MM.1S (cell line): ENCODE measurements at regions not wholly inside any gene's neighbourhood (a gene's known extent, or its start where the extent isn't known, plus 50 kb on each side); places are given as distances from the start of the nearest gene placed in this dataset.

ENCODE experiments used
- DNase-seq: peaks from one replicate; pipeline ENCODE4 v3.0.0-alpha.2; 2015
- H2AFZ ChIP-seq: fragments of 300-600 bp; sonication (generic); 2 replicates; pipeline ENCODE4 v1.6.0; 2016; ENCODE audit warnings: antibody characterized with exemption, low read length
- H3F3A ChIP-seq: fragments of 300-600 bp; sonication (generic); 2 replicates; pipeline ENCODE4 v1.6.1; 2016; ENCODE audit warnings: mild to moderate bottlenecking, antibody characterized with exemption, low read length, moderate library complexity, mixed read lengths; ENCODE audit not compliant: insufficient read depth
- H3K27ac ChIP-seq: fragments of 300-600 bp; sonication (generic); 2 replicates; pipeline ENCODE4 v1.5.1; 2016; ENCODE audit warnings: mild to moderate bottlenecking, low read length
- H3K27me3 ChIP-seq: fragments of 300-600 bp; sonication (generic); replicated peaks from 2 replicates; pipeline ENCODE4 v1.6.0; 2016; ENCODE audit warnings: low read length; ENCODE audit not compliant: insufficient read depth
- H3K36me3 ChIP-seq: fragments of 300-600 bp; sonication (generic); replicated peaks from 2 replicates; pipeline ENCODE4 v1.6.1; 2016; ENCODE audit warnings: mild to moderate bottlenecking, low read length, mixed read lengths; ENCODE audit not compliant: insufficient read depth
- H3K4me1 ChIP-seq: fragments of 300-600 bp; sonication (generic); 2 replicates; pipeline ENCODE4 v1.6.1; 2016; ENCODE audit warnings: low read length, mixed read lengths
- H3K4me2 ChIP-seq: fragments of 300-600 bp; sonication (generic); 2 replicates; pipeline ENCODE4 v1.6.0; 2016; ENCODE audit warnings: low read depth, low read length
- H3K4me3 ChIP-seq: fragments of 300-600 bp; sonication (generic); 2 replicates; pipeline ENCODE4 v1.5.1; 2016; ENCODE audit warnings: low read length, mixed read lengths
- H3K79me2 ChIP-seq: fragments of 300-600 bp; sonication (generic); 2 replicates; pipeline ENCODE4 v1.6.1; 2016; ENCODE audit warnings: mixed run types, low read length, mixed read lengths
- H3K9ac ChIP-seq: fragments of 300-600 bp; sonication (generic); 2 replicates; pipeline ENCODE4 v1.6.1; 2016; ENCODE audit warnings: low read length, mixed read lengths
- H3K9me2 ChIP-seq: fragments of 300-600 bp; sonication (generic); replicated peaks from 2 replicates; pipeline ENCODE4 v1.6.1; 2016; ENCODE audit warnings: mild to moderate bottlenecking, low read length, mixed read lengths; ENCODE audit not compliant: insufficient read depth
- H3K9me3 ChIP-seq: fragments of 300-600 bp; sonication (generic); replicated peaks from 2 replicates; pipeline ENCODE4 v1.6.1; 2016; ENCODE audit warnings: mild to moderate bottlenecking, low read length, mixed read lengths; ENCODE audit not compliant: insufficient read depth
- H4K20me1 ChIP-seq: fragments of 300-600 bp; sonication (generic); 2 replicates; pipeline ENCODE4 v1.6.1; 2016; ENCODE audit warnings: mild to moderate bottlenecking, low read length, moderate library complexity, mixed read lengths; ENCODE audit not compliant: insufficient read depth
- EZH2 ChIP-seq: fragments of 300-600 bp; sonication (generic); optimal IDR thresholded peaks from 2 replicates; pipeline ENCODE3; 2017; ENCODE audit warnings: low read depth, mild to moderate bottlenecking, antibody characterized with exemption, low read length, mixed read lengths
- EZH2phosphoT487 ChIP-seq: fragments of 300-600 bp; sonication (generic); IDR thresholded peaks from 2 replicates; pipeline ENCODE4 v1.6.1; 2018; ENCODE audit warnings: antibody characterized with exemption, low read length
- TF ChIP-seq, protein P1 (sequence below): fragments of 300-600 bp; sonication (generic); IDR thresholded peaks from 2 replicates; pipeline ENCODE4 v1.5.1; 2016; ENCODE audit warnings: antibody characterized with exemption, low read length, mixed read lengths

DNA sequence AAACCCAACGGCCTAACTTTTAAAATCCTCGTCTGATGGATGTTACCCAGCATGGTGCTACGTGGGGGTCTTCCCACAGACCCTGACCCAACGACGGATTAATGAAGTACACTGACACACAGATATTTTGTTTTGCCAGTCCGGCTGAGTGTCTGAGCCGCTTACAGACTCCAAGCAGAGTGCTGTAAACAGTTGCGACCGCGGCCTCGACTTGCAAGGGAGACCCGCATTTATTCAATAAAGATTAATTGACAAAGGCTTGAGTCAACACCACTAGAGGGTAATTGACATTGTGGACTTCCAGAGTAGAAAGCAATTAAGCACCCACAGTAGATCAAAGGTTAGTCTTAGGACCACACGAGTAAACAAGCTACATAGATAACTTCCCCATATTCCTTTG, 1042.4 kb downstream of the AACS start:
- DNase-seq, result no peak
- Histone ChIP-seq H3K27me3 (no peaks in the 10 kb centered on the region), H4K20me1 (no peaks in the 10 kb centered on the region), H3F3A (no peaks in the 10 kb centered on the region), H2AFZ (no peak overlapping the region), H3K9me2 (no peaks in the 10 kb centered on the region), H3K79me2 (no peaks in the 10 kb centered on the region), H3K27ac (no peak overlapping the region), H3K9ac (no peak overlapping the region), H3K36me3 (no peaks in the 10 kb centered on the region), H3K4me1 (no peaks in the 10 kb centered on the region), H3K9me3 (no peaks in the 10 kb centered on the region), H3K4me3 (no peak overlapping the region), H3K4me2 (no peak overlapping the region)
- TF ChIP-seq, protein P1, sequence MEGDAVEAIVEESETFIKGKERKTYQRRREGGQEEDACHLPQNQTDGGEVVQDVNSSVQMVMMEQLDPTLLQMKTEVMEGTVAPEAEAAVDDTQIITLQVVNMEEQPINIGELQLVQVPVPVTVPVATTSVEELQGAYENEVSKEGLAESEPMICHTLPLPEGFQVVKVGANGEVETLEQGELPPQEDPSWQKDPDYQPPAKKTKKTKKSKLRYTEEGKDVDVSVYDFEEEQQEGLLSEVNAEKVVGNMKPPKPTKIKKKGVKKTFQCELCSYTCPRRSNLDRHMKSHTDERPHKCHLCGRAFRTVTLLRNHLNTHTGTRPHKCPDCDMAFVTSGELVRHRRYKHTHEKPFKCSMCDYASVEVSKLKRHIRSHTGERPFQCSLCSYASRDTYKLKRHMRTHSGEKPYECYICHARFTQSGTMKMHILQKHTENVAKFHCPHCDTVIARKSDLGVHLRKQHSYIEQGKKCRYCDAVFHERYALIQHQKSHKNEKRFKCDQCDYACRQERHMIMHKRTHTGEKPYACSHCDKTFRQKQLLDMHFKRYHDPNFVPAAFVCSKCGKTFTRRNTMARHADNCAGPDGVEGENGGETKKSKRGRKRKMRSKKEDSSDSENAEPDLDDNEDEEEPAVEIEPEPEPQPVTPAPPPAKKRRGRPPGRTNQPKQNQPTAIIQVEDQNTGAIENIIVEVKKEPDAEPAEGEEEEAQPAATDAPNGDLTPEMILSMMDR, result no peak
- TF ChIP-seq EZH2phosphoT487, result no peak
- no peak for TF ChIP-seq EZH2

DNA sequence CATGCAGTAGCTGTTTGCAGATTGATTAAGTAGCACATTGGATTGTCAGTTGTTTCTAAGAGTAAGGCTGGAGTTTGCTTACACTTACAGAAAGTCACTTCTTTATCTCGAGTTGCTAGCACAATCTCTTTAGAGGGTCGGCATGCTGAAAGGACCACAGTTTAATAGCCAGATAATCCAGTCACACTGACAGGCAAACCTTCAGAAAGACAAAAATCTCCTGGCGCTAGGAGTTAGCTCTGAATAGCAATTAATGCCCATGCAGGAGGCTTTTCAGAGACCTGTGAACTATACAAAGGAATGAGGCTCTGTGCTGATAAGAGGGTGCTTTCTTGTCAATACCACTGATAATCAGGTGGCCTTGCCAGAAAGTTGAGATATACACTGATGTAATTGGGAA, 1043.0 kb downstream of the AACS start:
- no peak overlapping the region for H3K27ac ChIP-seq
- no peak overlapping the region for H3K9ac ChIP-seq
- H3K9me3 ChIP-seq, result no peaks in the 10 kb centered on the region
- no peaks in the 10 kb centered on the region for H3K9me2 ChIP-seq
- no peaks in the 10 kb centered on the region for H4K20me1 ChIP-seq
- H3F3A ChIP-seq, result no peaks in the 10 kb centered on the region
- H3K79me2 ChIP-seq, result no peaks in the 10 kb centered on the region
- H3K4me3 ChIP-seq, result no peak overlapping the region
- H3K36me3 ChIP-seq, result no peaks in the 10 kb centered on the region
- H2AFZ ChIP-seq, result no peak overlapping the region
- H3K4me1 ChIP-seq, result no peaks in the 10 kb centered on the region
- no peak for DNase-seq
- no peak for TF ChIP-seq EZH2
- TF ChIP-seq EZH2phosphoT487, result no peak
- TF ChIP-seq, protein P1, result no peak
- H3K4me2 ChIP-seq, result no peak overlapping the region
- no peaks in the 10 kb centered on the region for H3K27me3 ChIP-seq

DNA sequence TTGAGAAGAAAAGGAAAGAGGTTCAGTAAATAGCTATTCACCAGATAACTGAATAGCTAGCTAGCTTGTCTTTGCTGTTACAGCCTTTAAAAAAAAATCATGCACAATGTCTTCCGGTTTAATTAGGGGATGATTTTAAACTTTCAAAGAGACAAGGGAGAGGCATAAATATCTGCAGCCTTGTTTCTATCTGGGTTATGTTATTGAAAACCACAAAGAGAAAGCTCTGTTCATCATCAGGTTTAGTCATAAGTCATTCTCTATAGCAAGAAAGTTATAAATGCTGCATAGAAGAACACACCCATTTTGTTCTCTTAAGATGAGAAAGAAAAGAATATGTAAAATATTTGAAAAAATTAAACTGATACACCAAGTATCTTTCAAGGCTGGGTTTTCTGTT, 1046.9 kb downstream of the AACS start:
- H3K79me2 ChIP-seq, result no peaks in the 10 kb centered on the region
- H3K4me2 ChIP-seq, result no peak overlapping the region
- H3K9me3 ChIP-seq, result no peaks in the 10 kb centered on the region
- no peak for DNase-seq
- H3K4me1 ChIP-seq, result no peaks in the 10 kb centered on the region
- TF ChIP-seq EZH2phosphoT487 (no peak), EZH2 (no peak)
- TF ChIP-seq, protein P1, result no peak
- no peaks in the 10 kb centered on the region for H3F3A ChIP-seq
- no peak overlapping the region for H3K9ac ChIP-seq
- H3K9me2 ChIP-seq, result no peaks in the 10 kb centered on the region
- H3K4me3 ChIP-seq, result no peak overlapping the region
- H3K36me3 ChIP-seq, result no peaks in the 10 kb centered on the region
- no peak overlapping the region for H2AFZ ChIP-seq
- H3K27ac ChIP-seq, result no peak overlapping the region
- no peaks in the 10 kb centered on the region for H3K27me3 ChIP-seq
- H4K20me1 ChIP-seq, result no peaks in the 10 kb centered on the region
